Neural crest cell (in vitro differentiated cells): ENCODE measurements at regions not wholly inside any gene's neighbourhood (a gene's known extent, or its start where the extent isn't known, plus 50 kb on each side); places are given as distances from the start of the nearest gene placed in this dataset.

ENCODE experiments used
- DNase-seq: peaks from one replicate; pipeline ENCODE4 v3.0.0; 2021; ENCODE audit warnings: low read depth, mixed read lengths, low spot score
- H3K27ac Mint-ChIP-seq: one replicate; pipeline ENCODE4 v1.8.0; 2021; ENCODE audit warnings: mild to moderate bottlenecking, mixed read lengths; ENCODE audit not compliant: unreplicated experiment
- H3K27me3 Mint-ChIP-seq: 2 replicates; pipeline ENCODE4 v1.8.0; 2021; ENCODE audit warnings: low read depth, mild to moderate bottlenecking, mixed read lengths
- H3K36me3 Mint-ChIP-seq: 2 replicates; pipeline ENCODE4 v1.8.0; 2021; ENCODE audit warnings: low read depth, mild to moderate bottlenecking, mixed read lengths
- H3K4me1 Mint-ChIP-seq: 2 replicates; pipeline ENCODE4 v1.8.0; 2021; ENCODE audit warnings: mixed read lengths
- H3K4me3 Mint-ChIP-seq: one replicate; pipeline ENCODE4 v1.8.0; 2021; ENCODE audit warnings: mild to moderate bottlenecking, mixed read lengths
- H3K9me3 Mint-ChIP-seq: 2 replicates; pipeline ENCODE4 v1.8.0; 2021; ENCODE audit warnings: mixed read lengths
- CTCF ChIP-seq: fragments of 200-600 bp; sonication (generic); conservative IDR thresholded peaks from 2 replicates; pipeline ENCODE4 v1.5.0; 2021; ENCODE audit warnings: antibody characterized with exemption, mild to moderate bottlenecking

GRCh38 chrX:9312922-9313867 lies 151.7 kb upstream of the TBL1X start:
- TF ChIP-seq CTCF: peak; percentile 63
- Mint-ChIP-seq H3K4me3 (no peak overlapping the region), H3K9me3 (peaks cover 7% of the 10 kb centered on the region), H3K4me1 (peaks cover 6% of the 10 kb centered on the region), H3K36me3 (peaks cover 7% of the 10 kb centered on the region), H3K27me3 (no peaks in the 10 kb centered on the region), H3K27ac (no peak overlapping the region)
- DNase-seq: peak; percentile 33

GRCh38 chrX:9315086-9315485 lies 149.8 kb upstream of the TBL1X start:
- no peak for TF ChIP-seq CTCF
- Mint-ChIP-seq H3K4me3 (no peak overlapping the region), H3K27ac (no peak overlapping the region), H3K27me3 (no peaks in the 10 kb centered on the region), H3K4me1 (peaks cover 6% of the 10 kb centered on the region), H3K36me3 (peaks cover 7% of the 10 kb centered on the region), H3K9me3 (peaks cover 7% of the 10 kb centered on the region)
- no peak for DNase-seq

GRCh38 chrX:9316096-9316495 lies 148.8 kb upstream of the TBL1X start:
- Mint-ChIP-seq H3K4me3 (no peak overlapping the region), H3K9me3 (peaks cover 7% of the 10 kb centered on the region), H3K27me3 (no peaks in the 10 kb centered on the region), H3K4me1 (peaks cover 6% of the 10 kb centered on the region), H3K27ac (no peak overlapping the region), H3K36me3 (peaks cover 7% of the 10 kb centered on the region)
- TF ChIP-seq CTCF: no peak
- no peak for DNase-seq

GRCh38 chrX:9317176-9317575 lies 147.7 kb upstream of the TBL1X start:
- Mint-ChIP-seq H3K27me3 (no peaks in the 10 kb centered on the region), H3K4me3 (no peak overlapping the region), H3K27ac (no peak overlapping the region), H3K9me3 (peaks cover 7% of the 10 kb centered on the region), H3K4me1 (peaks cover 6% of the 10 kb centered on the region), H3K36me3 (peaks cover 7% of the 10 kb centered on the region)
- no peak for TF ChIP-seq CTCF
- DNase-seq: no peak

- peaks cover 6% of the 10 kb centered on the region for H3K9me3 Mint-ChIP-seq
- H3K4me3 Mint-ChIP-seq: no peak overlapping the region
Measured at GRCh38 chrX:9318213-9318612, 146.6 kb upstream of the TBL1X start.

More at GRCh38 chrX:9318213-9318612, 146.6 kb upstream of the TBL1X start:
- H3K36me3 Mint-ChIP-seq: peaks cover 6% of the 10 kb centered on the region
- no peaks in the 10 kb centered on the region for H3K27me3 Mint-ChIP-seq
- no peak for DNase-seq
- TF ChIP-seq CTCF: no peak
- peaks cover 6% of the 10 kb centered on the region for H3K4me1 Mint-ChIP-seq
- no peak overlapping the region for H3K27ac Mint-ChIP-seq
